HG02981 (cell line): ENCODE measurements at regions not wholly inside any gene's neighbourhood (a gene's known extent, or its start where the extent isn't known, plus 50 kb on each side); places are given as distances from the start of the nearest gene placed in this dataset.
"Not testable (repeated sequence)": the region's sequence is repeated elsewhere in the genome, so short reads cannot be mapped to it uniquely, and the experiment has no call there.

Experiments used
- ATAC-seq: cut with Tn5 transposase; IDR thresholded peaks from one replicate; pipeline ENCODE4 v1.9.1; 2021; ENCODE audit warnings: mild to moderate bottlenecking, moderate library complexity; ENCODE audit not compliant: unreplicated experiment

GRCh38 chr2:107534926-107535325 lies 291.8 kb upstream of the RGPD4 start:
- no peak for ATAC-seq

DNA sequence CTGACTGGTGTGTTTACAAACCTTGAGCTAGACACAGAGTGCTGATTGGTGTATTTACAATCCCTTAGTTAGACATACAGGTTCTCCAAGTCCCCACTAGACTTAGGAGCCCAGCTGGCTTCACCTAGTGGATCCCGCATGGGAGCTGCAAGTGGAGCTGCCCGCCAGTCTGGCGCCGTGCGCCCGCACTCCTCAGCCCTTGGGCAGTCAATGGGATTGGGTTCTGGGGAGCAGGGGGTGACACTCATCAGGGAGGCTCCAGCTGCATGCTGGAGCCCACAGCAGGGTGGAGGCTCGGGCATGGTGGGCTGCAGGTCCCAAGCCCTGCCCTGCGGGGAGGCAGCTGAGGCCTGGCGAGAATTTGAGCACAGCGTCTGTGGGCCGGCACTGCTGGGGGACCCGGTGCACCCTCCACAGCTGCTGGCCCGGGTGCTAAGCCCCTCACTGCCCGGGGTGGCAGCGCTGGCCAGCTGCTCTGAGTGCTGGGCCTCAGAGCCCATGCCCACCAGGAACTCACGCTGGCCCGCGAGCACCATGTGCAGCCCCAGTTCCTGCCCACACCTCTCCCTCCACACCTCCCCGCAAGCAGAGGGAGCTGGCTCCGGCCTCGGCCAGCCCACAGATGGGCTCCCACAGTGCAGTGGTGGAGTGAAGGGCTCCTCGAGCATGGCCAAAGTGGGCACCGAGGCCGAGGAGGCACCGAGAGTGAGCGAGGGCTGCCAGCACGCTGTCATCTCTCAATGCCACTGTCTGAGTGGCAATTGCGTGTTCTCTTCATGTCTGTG lies 290.6 kb upstream of the RGPD4 start:
- ATAC-seq: not testable (repeated sequence)

- no peak for ATAC-seq
These were observed 284.4 kb upstream of the RGPD4 start for GRCh38 chr2:107542314-107542740.

GRCh38 chr2:107543793-107544192 lies 282.9 kb upstream of the RGPD4 start:
- no peak for ATAC-seq

DNA sequence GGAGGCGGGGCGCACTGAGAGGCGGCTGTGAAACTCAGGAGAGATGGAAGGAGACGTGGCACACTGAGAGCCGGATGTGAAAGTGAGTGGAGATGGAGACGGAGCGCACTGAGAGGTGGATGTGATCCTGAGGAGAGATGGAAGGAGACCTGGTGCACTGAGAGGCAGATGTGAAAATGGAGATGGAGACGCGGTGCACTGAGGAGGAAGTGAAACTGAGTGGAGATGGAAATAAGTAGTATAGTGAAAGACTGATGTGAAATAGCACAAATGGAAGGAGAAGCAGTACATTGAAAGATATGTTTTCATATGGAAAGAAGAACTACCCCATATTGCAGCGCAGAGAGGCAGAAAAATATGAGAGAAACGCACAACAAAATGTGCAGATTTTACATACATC lies 281.6 kb upstream of the RGPD4 start:
- ATAC-seq: no peak

DNA sequence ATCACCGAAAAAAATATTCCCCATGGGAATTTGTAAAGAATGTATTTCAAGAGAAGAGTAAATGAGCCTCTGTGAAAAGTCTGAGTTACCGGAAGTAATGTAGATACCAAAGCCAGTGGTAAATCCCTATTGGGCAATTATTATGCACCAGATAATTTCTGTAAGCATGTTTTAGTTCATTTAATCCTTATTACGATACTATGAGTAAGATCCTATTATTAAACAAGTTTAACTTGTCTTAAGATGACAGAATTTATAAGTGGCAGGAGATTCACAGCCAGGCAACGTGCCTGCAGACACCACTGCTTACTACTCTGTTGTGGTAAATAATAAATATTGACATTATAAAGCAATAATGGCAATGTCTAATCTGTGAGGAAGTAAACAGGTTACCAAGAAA lies 280.8 kb upstream of the RGPD4 start:
- ATAC-seq: no peak

GRCh38 chr2:107548216-107548615 lies 278.5 kb upstream of the RGPD4 start:
- no peak for ATAC-seq

- no peak for ATAC-seq
These were observed 273.6 kb upstream of the RGPD4 start for GRCh38 chr2:107553046-107553445.

GRCh38 chr2:107553539-107553938 lies 273.2 kb upstream of the RGPD4 start:
- ATAC-seq: no peak

DNA sequence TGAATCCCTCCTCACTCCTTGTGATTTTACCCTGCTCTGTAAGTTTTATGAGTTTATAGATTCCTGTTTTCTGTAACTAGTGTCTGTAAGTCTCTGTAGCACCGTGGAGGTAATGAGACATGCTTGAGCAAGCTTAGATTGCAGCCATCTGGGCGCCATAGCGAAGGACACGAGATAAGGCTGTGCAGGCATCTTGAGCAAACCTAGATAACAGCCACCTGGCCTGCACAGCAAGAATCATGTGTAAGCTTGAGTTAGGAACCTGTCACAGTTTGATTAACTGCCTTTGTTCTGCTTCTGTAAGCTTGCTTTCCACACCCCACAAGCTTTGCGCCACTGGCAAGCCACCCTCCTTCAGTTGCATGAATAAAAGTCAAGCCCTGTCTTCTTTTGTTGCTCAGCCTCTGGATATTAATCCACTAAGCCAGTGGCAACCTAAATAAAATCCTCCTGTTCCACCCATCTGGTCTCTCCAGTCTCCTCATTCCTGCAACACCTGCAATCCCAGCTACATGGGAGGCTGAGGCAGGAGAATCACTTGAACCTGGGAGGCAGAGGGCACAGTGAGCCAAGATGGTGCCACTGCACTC lies 270.6 kb upstream of the RGPD4 start:
- no peak for ATAC-seq

- ATAC-seq: no peak
These were observed 268.4 kb upstream of the RGPD4 start for GRCh38 chr2:107558295-107558694.

DNA sequence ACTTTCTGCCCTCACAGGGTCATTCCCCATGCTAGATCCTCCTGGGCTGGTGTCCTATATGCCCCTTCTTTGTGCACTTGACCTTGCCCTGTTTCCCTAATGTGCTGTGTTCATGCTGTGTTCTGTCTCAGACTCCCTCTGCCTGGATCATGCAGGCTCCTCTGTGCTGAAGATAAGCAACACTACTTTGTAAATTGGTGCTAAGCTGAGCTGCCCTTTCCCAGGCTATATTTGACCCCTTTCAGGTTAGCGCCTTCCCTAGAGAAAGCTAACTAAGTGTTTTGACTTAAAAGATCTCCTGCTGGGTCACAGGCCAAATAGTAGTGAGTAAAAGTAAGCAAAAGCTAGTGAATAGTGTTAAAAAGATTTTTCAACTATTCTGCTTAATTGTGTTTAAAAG lies 257.2 kb upstream of the RGPD4 start:
- no peak for ATAC-seq

DNA sequence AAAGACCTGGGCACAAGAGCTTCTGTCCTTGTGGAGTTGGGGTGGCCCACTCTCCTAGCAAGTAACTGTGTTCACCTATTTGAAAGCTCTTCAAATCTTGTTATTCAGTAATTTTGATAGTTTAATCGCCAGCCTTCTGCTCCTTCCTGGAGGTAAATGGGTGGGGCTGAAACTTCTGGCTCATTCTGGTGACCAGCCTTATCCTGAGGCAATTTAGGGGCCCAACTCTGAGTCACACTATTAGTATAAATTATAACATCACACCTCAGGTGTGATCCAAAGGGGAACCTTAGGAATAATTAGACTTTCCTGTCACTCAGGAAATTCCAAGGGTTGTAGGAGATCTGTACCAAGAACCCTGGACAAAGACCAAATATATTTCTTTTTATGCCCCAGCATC lies 255.8 kb upstream of the RGPD4 start:
- no peak for ATAC-seq

DNA sequence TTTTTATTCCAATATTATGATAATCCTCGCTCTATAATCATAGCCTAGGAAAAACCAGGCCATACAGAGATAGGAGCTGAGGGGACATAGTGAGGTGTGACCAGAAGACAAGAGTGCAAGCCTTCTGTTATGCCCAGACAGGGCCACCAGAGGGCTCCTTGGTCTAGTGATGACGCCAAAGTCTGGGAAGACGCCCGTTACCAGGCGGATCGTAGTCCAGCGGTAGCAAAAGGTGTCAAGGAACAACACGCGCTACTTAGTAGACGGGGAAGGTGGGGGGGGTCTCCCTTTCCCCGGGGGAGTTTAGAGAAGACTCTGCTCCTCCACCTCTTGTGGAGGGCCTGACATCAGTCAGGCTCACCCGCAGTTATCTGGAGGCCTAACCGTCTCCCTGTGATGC lies 253.8 kb upstream of the RGPD4 start:
- ATAC-seq: not testable (repeated sequence)

GRCh38 chr2:107576991-107577390 lies 249.7 kb upstream of the RGPD4 start:
- ATAC-seq: no peak

DNA sequence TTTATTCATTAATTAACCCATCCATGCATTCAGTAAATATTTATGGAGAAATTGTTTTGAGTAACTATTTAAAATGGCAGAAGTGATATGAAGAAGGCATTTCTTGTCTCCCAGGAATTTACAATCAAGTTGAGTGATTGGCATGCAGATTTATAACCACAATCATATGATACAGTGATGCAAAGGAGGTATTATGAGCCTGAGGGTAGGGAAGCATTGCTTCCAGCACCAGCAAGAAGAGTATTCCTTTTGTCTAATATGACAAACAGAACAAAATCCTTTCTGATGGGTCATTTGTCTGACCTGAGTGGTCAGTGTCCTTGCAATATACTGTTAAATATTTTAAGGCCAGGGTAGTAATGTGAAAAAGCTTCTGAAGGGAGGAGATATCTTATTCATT lies 244.2 kb upstream of the RGPD4 start:
- no peak for ATAC-seq

GRCh38 chr2:107584577-107584976 lies 242.1 kb upstream of the RGPD4 start:
- no peak for ATAC-seq

- ATAC-seq: no peak
These were observed 240.8 kb upstream of the RGPD4 start for GRCh38 chr2:107585851-107586250.

DNA sequence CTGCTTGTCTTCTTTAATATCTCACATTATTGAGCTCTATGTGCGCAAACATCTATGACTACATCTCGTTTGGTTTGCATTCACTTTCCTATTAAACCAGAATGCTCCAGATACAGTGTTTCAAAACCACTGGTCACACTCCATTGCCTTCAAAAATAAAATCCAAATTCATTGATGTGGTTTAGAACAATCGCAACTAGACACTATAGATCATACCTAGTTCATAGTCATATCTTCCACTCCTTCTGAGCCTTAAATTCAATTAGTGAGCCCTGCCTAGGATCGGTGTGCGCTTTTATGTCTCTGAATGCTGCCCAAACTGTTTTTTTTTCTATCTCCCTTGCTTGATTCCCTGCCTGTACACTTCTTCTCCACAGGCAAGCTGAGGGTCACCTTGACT lies 238.5 kb upstream of the RGPD4 start:
- ATAC-seq: no peak

GRCh38 chr2:107589079-107589491 lies 237.6 kb upstream of the RGPD4 start:
- ATAC-seq: no peak

DNA sequence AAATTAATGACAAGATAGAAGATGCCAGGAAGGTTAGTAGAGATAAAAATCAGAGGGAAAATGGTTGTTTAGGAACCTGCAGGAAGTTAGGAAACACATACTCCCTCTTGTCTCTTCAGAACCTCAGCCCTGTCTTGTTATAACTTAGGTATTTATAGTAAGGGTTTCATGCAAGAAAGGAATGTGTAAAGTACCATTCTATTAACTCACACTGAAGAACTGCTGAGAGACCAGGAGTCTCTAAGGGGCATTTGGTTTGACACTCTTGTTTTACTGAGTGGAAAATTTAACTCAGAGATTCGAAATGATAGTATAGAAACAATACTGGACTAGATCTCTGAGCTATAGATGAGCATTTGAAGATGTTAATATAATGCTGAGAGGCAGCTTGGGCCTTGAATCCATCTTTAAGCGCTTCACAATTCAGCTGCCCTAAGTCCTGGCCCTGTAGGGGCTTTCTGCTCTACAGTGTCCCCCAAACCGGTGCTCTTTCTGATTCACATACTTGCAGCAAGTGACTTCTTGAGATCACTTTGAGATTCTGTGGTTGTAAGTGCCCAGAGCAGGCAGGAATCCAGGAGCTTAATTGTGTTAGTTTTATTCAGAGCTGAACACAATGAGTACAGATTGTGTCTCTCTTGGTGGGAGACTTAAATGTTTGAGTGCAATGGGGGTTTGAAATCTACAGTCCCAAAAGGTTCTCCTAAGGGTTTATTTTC lies 235.0 kb upstream of the RGPD4 start:
- ATAC-seq: no peak

- no peak for ATAC-seq
These were observed 234.4 kb upstream of the RGPD4 start for GRCh38 chr2:107592280-107592624.
